RWPE2 (cell line): ENCODE measurements at regions not wholly inside any gene's neighbourhood (a gene's known extent, or its start where the extent isn't known, plus 50 kb on each side); places are given as distances from the start of the nearest gene placed in this dataset.

ENCODE experiments used
- ATAC-seq: fragments of 200-7000 bp; cut with Tn5 transposase; 3 replicates; pipeline ENCODE4 v1.9.1; 2021; ENCODE audit warnings: low read depth
- DNase-seq: peaks from one replicate; pipeline ENCODE4 v3.0.0-alpha.2; 2020; ENCODE audit warnings: low spot score
- H3K27ac ChIP-seq: fragments of 450-650 bp; 2 replicates; pipeline ENCODE4 v1.5.1; 2017; ENCODE audit warnings: mild to moderate bottlenecking; ENCODE audit not compliant: poor library complexity, severe bottlenecking
- H3K27me3 ChIP-seq: fragments of 250-450 bp; sonication (Bioruptor Pico); 2 replicates; pipeline ENCODE4 v1.5.1; 2021; ENCODE audit warnings: mild to moderate bottlenecking, moderate library complexity; ENCODE audit not compliant: insufficient read depth, poor library complexity, severe bottlenecking
- H3K36me3 ChIP-seq: fragments of 250-450 bp; sonication (Bioruptor Pico); 2 replicates; pipeline ENCODE4 v1.5.1; 2020; ENCODE audit warnings: low read depth, mild to moderate bottlenecking, moderate library complexity
- H3K4me1 ChIP-seq: fragments of 250-450 bp; sonication (Bioruptor Pico); 2 replicates; pipeline ENCODE4 v1.5.1; 2021; ENCODE audit warnings: mild to moderate bottlenecking, moderate library complexity; ENCODE audit not compliant: insufficient read depth, poor library complexity, severe bottlenecking
- H3K4me3 ChIP-seq: fragments of 250-450 bp; sonication (Bioruptor Pico); 2 replicates; pipeline ENCODE4 v1.5.1; 2021; ENCODE audit warnings: mild to moderate bottlenecking, moderate library complexity; ENCODE audit not compliant: severe bottlenecking
- H3K9me3 ChIP-seq: fragments of 250-450 bp; sonication (Bioruptor Pico); 2 replicates; pipeline ENCODE4 v1.5.1; 2021; ENCODE audit warnings: mild to moderate bottlenecking, moderate library complexity; ENCODE audit not compliant: severe bottlenecking
- CTCF ChIP-seq: fragments of 450-650 bp; IDR thresholded peaks from one replicate; pipeline ENCODE4 v1.5.1; 2017; ENCODE audit warnings: mild to moderate bottlenecking, moderate library complexity; ENCODE audit not compliant: poor library complexity, severe bottlenecking

DNA sequence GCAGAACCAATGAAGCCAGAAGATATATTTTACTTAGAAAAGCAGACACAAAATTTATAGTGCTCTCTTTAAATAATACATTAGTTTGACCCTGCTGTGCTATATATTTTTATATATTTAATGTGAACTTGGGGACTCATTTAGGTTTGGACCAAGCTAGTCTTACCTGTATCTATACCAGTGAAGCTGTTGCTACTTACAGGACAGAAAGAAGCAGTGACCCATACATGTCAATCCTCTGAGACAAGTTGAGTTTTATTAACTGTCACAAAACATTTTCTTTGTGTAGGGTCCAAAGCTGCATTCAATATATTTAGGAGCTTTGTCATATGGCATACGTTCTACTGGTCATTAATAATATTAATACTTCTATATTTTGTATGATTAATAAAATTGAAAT lies 327.7 kb upstream of the NUDT12 start:
- no peak for ATAC-seq
- H3K36me3 ChIP-seq: no peaks in the 10 kb centered on the region
- H3K9me3 ChIP-seq: no peaks in the 10 kb centered on the region
- no peak overlapping the region for H3K4me3 ChIP-seq
- no peaks in the 10 kb centered on the region for H3K4me1 ChIP-seq
- H3K27me3 ChIP-seq: no peaks in the 10 kb centered on the region
- DNase-seq: no peak
- no peak overlapping the region for H3K27ac ChIP-seq
- TF ChIP-seq CTCF: no peak

- no peaks in the 10 kb centered on the region for H3K9me3 ChIP-seq
- H3K36me3 ChIP-seq: no peaks in the 10 kb centered on the region
- H3K27me3 ChIP-seq: no peaks in the 10 kb centered on the region
- no peak overlapping the region for H3K4me3 ChIP-seq
- H3K27ac ChIP-seq: no peak overlapping the region
- no peak for TF ChIP-seq CTCF
- DNase-seq (no peak), ATAC-seq (no peak)
- no peaks in the 10 kb centered on the region for H3K4me1 ChIP-seq
Observed at GRCh38 chr5:103889500-103890209, 327.1 kb upstream of the NUDT12 start.

- no peaks in the 10 kb centered on the region for H3K36me3 ChIP-seq
- H3K27me3 ChIP-seq: no peaks in the 10 kb centered on the region
- H3K4me1 ChIP-seq: no peaks in the 10 kb centered on the region
- H3K9me3 ChIP-seq: no peaks in the 10 kb centered on the region
- no peak for TF ChIP-seq CTCF
- H3K4me3 ChIP-seq: no peak overlapping the region
- ATAC-seq (no peak), DNase-seq (no peak)
- H3K27ac ChIP-seq: no peak overlapping the region
Observed at GRCh38 chr5:103886826-103887225, 324.2 kb upstream of the NUDT12 start.

DNA sequence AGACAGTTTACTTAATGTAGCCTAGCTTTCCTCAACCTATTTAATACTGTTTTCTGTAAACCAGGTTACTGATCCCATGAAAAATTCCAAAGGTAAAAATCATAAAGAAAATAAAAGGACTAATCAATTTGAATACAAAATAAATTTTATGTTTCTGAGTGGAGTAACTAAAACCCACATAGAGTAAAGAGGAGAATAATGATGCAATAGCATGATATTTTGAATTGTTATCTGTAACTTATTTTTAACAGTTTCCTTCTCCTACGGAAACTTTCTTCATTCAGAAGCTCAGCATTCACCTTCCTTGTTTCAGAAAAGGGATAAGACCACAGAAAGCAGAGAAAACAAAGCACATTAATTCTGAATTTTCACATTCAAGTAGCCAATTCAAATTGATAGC lies 320.6 kb upstream of the NUDT12 start:
- DNase-seq: no peak
- H3K27me3 ChIP-seq: no peaks in the 10 kb centered on the region
- no peaks in the 10 kb centered on the region for H3K36me3 ChIP-seq
- no peaks in the 10 kb centered on the region for H3K4me1 ChIP-seq
- no peak overlapping the region for H3K4me3 ChIP-seq
- no peak for TF ChIP-seq CTCF
- no peak overlapping the region for H3K27ac ChIP-seq
- no peaks in the 10 kb centered on the region for H3K9me3 ChIP-seq
- ATAC-seq: no peak

DNA sequence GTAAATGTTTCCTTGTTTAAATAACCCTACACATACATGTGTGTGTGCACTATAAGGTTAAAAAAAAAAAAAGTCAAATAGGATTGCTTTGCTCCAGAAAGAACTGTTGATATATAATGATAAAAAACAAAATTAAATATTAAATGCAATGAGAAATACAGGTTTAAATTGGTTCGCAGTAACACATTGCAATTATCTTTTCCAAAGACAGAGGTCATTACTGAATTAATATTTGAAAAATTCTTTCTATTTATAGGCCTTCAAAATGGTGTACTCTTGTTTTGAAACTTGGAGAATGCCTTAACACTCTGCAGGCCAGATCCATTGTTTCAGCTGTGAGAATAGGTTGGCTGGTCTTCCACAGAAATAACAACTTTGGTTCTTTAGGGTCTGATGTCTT lies 319.0 kb upstream of the NUDT12 start:
- Histone ChIP-seq H3K27ac (no peak overlapping the region), H3K36me3 (no peaks in the 10 kb centered on the region), H3K4me1 (no peaks in the 10 kb centered on the region), H3K9me3 (no peaks in the 10 kb centered on the region), H3K4me3 (no peak overlapping the region), H3K27me3 (no peaks in the 10 kb centered on the region)
- no peak for TF ChIP-seq CTCF
- DNase-seq (no peak), ATAC-seq (no peak)
